Fibroblast of lung (primary cell): ENCODE measurements at regions not wholly inside any gene's neighbourhood (a gene's known extent, or its start where the extent isn't known, plus 50 kb on each side); places are given as distances from the start of the nearest gene placed in this dataset.

Experiments
- DNase-seq, 2 donors: peaks; one replicate each; pipeline versions ENCODE4 v3.0.0 to v3.0.0-alpha.2; 2010; ENCODE audit warnings: low read depth in 2 of 2
- H2AFZ ChIP-seq: 2 replicates; pipeline ENCODE4 v1.5.1; 2012; ENCODE audit warnings: low read length, control low read depth, inconsistent platforms
- H3K27ac ChIP-seq: 2 replicates; pipeline ENCODE4 v1.5.1; 2011; ENCODE audit warnings: low read length, control low read depth; ENCODE audit not compliant: insufficient read depth
- H3K27me3 ChIP-seq: 2 replicates; pipeline ENCODE4 v1.5.1; 2011; ENCODE audit warnings: mild to moderate bottlenecking, low read length; ENCODE audit not compliant: control insufficient read depth, insufficient read depth
- H3K36me3 ChIP-seq: 2 replicates; pipeline ENCODE4 v1.5.1; 2011; ENCODE audit warnings: low read length; ENCODE audit not compliant: control insufficient read depth, insufficient read depth
- H3K4me1 ChIP-seq: 2 replicates; pipeline ENCODE4 v1.5.1; 2011; ENCODE audit warnings: low read length; ENCODE audit not compliant: control insufficient read depth, insufficient read depth; ENCODE audit errors: extremely low read depth
- H3K4me2 ChIP-seq: 2 replicates; pipeline ENCODE4 v1.5.1; 2011; ENCODE audit warnings: low read length, control low read depth; ENCODE audit not compliant: insufficient read depth; ENCODE audit errors: extremely low read depth
- H3K4me3 ChIP-seq, 4 experiments: fragments of 200-600 bp in 1 of 4; sonication (generic) in 1 of 4; replicated peaks in 1 of 4; 2 replicates each; pipeline ENCODE4 v1.5.1; 2011 to 2016; ENCODE audit warnings: low read length in 4 of 4, low read depth in 3 of 4, mild to moderate bottlenecking in 3 of 4, control low read depth in 2 of 4, inconsistent platforms in 1 of 4, mixed read lengths in 1 of 4; ENCODE audit not compliant: insufficient read depth in 1 of 4; ENCODE audit errors: control extremely low read depth in 1 of 4
- H3K79me2 ChIP-seq: 2 replicates; pipeline ENCODE4 v1.5.1; 2012; ENCODE audit warnings: mild to moderate bottlenecking, low read length, inconsistent platforms; ENCODE audit not compliant: control insufficient read depth, insufficient read depth
- H3K9ac ChIP-seq: 2 replicates; pipeline ENCODE4 v1.5.1; 2011; ENCODE audit warnings: mild to moderate bottlenecking, low read length, control low read depth; ENCODE audit not compliant: insufficient read depth
- H3K9me3 ChIP-seq: 2 replicates; pipeline ENCODE4 v1.5.1; 2012; ENCODE audit warnings: low read depth, low read length; ENCODE audit not compliant: control insufficient read depth, insufficient read depth
- H4K20me1 ChIP-seq: 2 replicates; pipeline ENCODE4 v1.5.1; 2011; ENCODE audit warnings: low read length; ENCODE audit not compliant: control insufficient read depth, insufficient read depth; ENCODE audit errors: extremely low read depth
- CTCF ChIP-seq, 2 donors: IDR thresholded peaks in 1 of 2; conservative IDR thresholded peaks in 1 of 2; 1 replicate in 1 of 2; 2 replicates in 1 of 2; pipeline ENCODE4 v1.5.1; 2011 to 2012; ENCODE audit warnings: low read length in 2 of 2, control low read depth in 1 of 2, inconsistent platforms in 1 of 2, low read depth in 1 of 2, mild to moderate bottlenecking in 1 of 2
- EZH2 ChIP-seq: IDR thresholded peaks from 2 replicates; pipeline ENCODE4 v1.5.1; 2012; ENCODE audit warnings: low read length, control low read depth, mild to moderate bottlenecking; ENCODE audit errors: missing control alignments

GRCh38 chr20:57034001-57034400 lies 232.4 kb downstream of the BMP7 start:
- Histone ChIP-seq H4K20me1 (no peaks in the 10 kb centered on the region), H3K4me1 (no peaks in the 10 kb centered on the region), H2AFZ (no peak overlapping the region), H3K4me2 (no peak overlapping the region), H3K36me3 (no peaks in the 10 kb centered on the region), H3K27ac (no peak overlapping the region), H3K4me3 (no peak overlapping the region), H3K9me3 (no peaks in the 10 kb centered on the region), H3K9ac (no peak overlapping the region), H3K79me2 (no peaks in the 10 kb centered on the region), H3K27me3 (no peaks in the 10 kb centered on the region)
- DNase-seq, result peak in 1 of 2 donors; percentile 16
- TF ChIP-seq CTCF (conservative IDR thresholded peaks at IDR 0.05 in 1 of 2, IDR thresholded peaks at IDR 0.05 in 1 of 2; ENCODE audit: low read depth in 1 of 2, low read length in 2 of 2) (no peak), EZH2 (no peak)

GRCh38 chr20:57037689-57038088 lies 228.8 kb downstream of the BMP7 start:
- no peak for DNase-seq
- no peak overlapping the region for H2AFZ ChIP-seq
- no peak overlapping the region for H3K4me2 ChIP-seq
- H3K27ac ChIP-seq, result no peak overlapping the region
- H3K9me3 ChIP-seq, result no peaks in the 10 kb centered on the region
- H3K79me2 ChIP-seq, result no peaks in the 10 kb centered on the region
- no peak overlapping the region for H3K9ac ChIP-seq
- H3K4me3 ChIP-seq, result no peak overlapping the region
- TF ChIP-seq EZH2, result no peak
- TF ChIP-seq CTCF (conservative IDR thresholded peaks at IDR 0.05 in 1 of 2, IDR thresholded peaks at IDR 0.05 in 1 of 2; ENCODE audit: low read depth in 1 of 2, low read length in 2 of 2), result no peak
- H3K27me3 ChIP-seq, result no peaks in the 10 kb centered on the region
- H3K4me1 ChIP-seq, result no peaks in the 10 kb centered on the region
- H4K20me1 ChIP-seq, result no peaks in the 10 kb centered on the region
- no peaks in the 10 kb centered on the region for H3K36me3 ChIP-seq

- Histone ChIP-seq H3K4me2 (no peak overlapping the region), H3K36me3 (no peaks in the 10 kb centered on the region), H3K9ac (no peak overlapping the region), H3K4me1 (no peaks in the 10 kb centered on the region), H3K79me2 (no peaks in the 10 kb centered on the region), H3K27ac (no peak overlapping the region), H3K27me3 (no peaks in the 10 kb centered on the region), H3K9me3 (no peaks in the 10 kb centered on the region), H4K20me1 (no peaks in the 10 kb centered on the region), H2AFZ (no peak overlapping the region), H3K4me3 (no peak overlapping the region)
- TF ChIP-seq CTCF (conservative IDR thresholded peaks at IDR 0.05 in 1 of 2, IDR thresholded peaks at IDR 0.05 in 1 of 2; ENCODE audit: low read depth in 1 of 2, low read length in 2 of 2) (no peak), EZH2 (no peak)
- no peak for DNase-seq
These were observed 227.6 kb downstream of the BMP7 start for GRCh38 chr20:57038608-57039440.
